Ovary (tissue), 7 donors: ENCODE measurements at regions not wholly inside any gene's neighbourhood (a gene's known extent, or its start where the extent isn't known, plus 50 kb on each side); places are given as distances from the start of the nearest gene placed in this dataset.

Source experiments
- DNase-seq, 5 donors: peaks; one replicate each; pipeline ENCODE4 v3.0.0-alpha.2; 2019 to 2020
- H3K27ac ChIP-seq, 2 donors: fragments of 200-600 bp; one replicate each; pipeline versions ENCODE4 v1.5.1 to v1.8.0; 2019 to 2022
- H3K27me3 ChIP-seq: fragments of 200-600 bp; one replicate; pipeline ENCODE4 v1.8.0; 2022
- H3K36me3 ChIP-seq: fragments of 200-600 bp; sonication (generic); one replicate; pipeline ENCODE4 v1.5.1; 2019
- H3K4me1 ChIP-seq: one replicate; pipeline ENCODE4 v1.8.1; 2013; ENCODE audit warnings: mild to moderate bottlenecking, moderate library complexity; ENCODE audit not compliant: insufficient read depth
- H3K4me3 ChIP-seq: fragments of 200-600 bp; sonication (generic); one replicate; pipeline ENCODE4 v1.5.1; 2017
- H3K9me3 ChIP-seq, 2 donors: fragments of 200-600 bp in 1 of 2; sonication (generic) in 1 of 2; one replicate each; pipeline versions ENCODE4 v1.5.1 to v1.8.1; 2013 to 2019; ENCODE audit warnings: mild to moderate bottlenecking in 1 of 2, moderate library complexity in 1 of 2
- CTCF ChIP-seq, 3 donors: fragments of 450-650 bp in 2 of 3; fragments of 200-600 bp in 1 of 3; IDR thresholded peaks; one replicate each; pipeline versions ENCODE4 v1.5.1 to v1.8.0; 2016 to 2022; ENCODE audit warnings: antibody characterized with exemption in 3 of 3, mild to moderate bottlenecking in 1 of 3
- EP300 ChIP-seq: sonication (generic); formaldehyde crosslinking; IDR thresholded peaks from one replicate; pipeline ENCODE4 v1.6.1; 2017; ENCODE audit warnings: antibody characterized with exemption
- POLR2A ChIP-seq: fragments of 450-650 bp; IDR thresholded peaks from one replicate; pipeline ENCODE4 v1.6.1; 2017; ENCODE audit warnings: antibody characterized with exemption, mild to moderate bottlenecking, moderate library complexity
- WGBS, 3 donors: extraction: QIAGEN DNeasy Blood & Tissue Kit in 1 of 3; methylation state at CpG; one replicate each; pipeline versions ENCODE4 v1.1.5 to v1.1.7; 2013 to 2017; 5-methylcytosine and 5-hydroxymethylcytosine counted together
- intact Hi-C, 4 donors: fragments of 100-400 bp; cut with DNase I; formaldehyde crosslinking; loops; one replicate each; pipeline versions ENCODE4 v1.11.0 to v1.15.1; 2022 to 2023
- donor health status: DM: no; HTN: no; CAD: no; lungs with moderate emphysema.
- donor health status: DM: no; HTN: no; CAD: no.
- donor health status: Bipolar disorder and iron deficiency.
- donor health status: DM: no; HTN: no; CAD: no.
- donor health status: DM: yes; HTN: yes; CAD: no.

GRCh38 chr12:40431169-40431568 is 206.4 kb downstream of the LRRK2 start:
- H3K4me3 ChIP-seq, result no peak overlapping the region
- H3K4me1 ChIP-seq, result no peaks in the 10 kb centered on the region
- no peaks in the 10 kb centered on the region for H3K36me3 ChIP-seq
- no peak for DNase-seq
- intact Hi-C loops, result no loop called here
- no peaks in the 10 kb centered on the region for H3K27me3 ChIP-seq
- TF ChIP-seq POLR2A (no peak), EP300 (no peak), CTCF (IDR thresholded peaks at IDR 0.05) (no peak)
- H3K9me3 ChIP-seq, result no peaks in the 10 kb centered on the region
- WGBS, 3 donors, result 71 to 85% (median 74%) methylated on average over 1 of the region's 1 CpG
- H3K27ac ChIP-seq, result no peak overlapping the region

GRCh38 chr12:40435251-40435650 is 210.5 kb downstream of the LRRK2 start:
- Histone ChIP-seq H3K4me1 (no peaks in the 10 kb centered on the region), H3K36me3 (no peaks in the 10 kb centered on the region), H3K9me3 (no peaks in the 10 kb centered on the region), H3K27me3 (no peaks in the 10 kb centered on the region), H3K27ac (no peak overlapping the region), H3K4me3 (no peak overlapping the region)
- 40 to 54% (median 43%) methylated on average over 2 of the region's 2 CpGs for WGBS, 3 donors
- intact Hi-C loops, result no loop called here
- no peak for DNase-seq
- no peak for TF ChIP-seq CTCF (IDR thresholded peaks at IDR 0.05)
- TF ChIP-seq POLR2A, result no peak
- TF ChIP-seq EP300, result no peak

- H3K27me3 ChIP-seq, result no peaks in the 10 kb centered on the region
- H3K27ac ChIP-seq, result no peak overlapping the region
- no peaks in the 10 kb centered on the region for H3K9me3 ChIP-seq
- DNase-seq, result no peak
- intact Hi-C loops, result no loop called here
- 88 to 97% (median 89%) methylated on average over 2 of the region's 2 CpGs for WGBS, 3 donors
- H3K4me3 ChIP-seq, result no peak overlapping the region
- TF ChIP-seq POLR2A, result no peak
- TF ChIP-seq EP300, result no peak
- no peak for TF ChIP-seq CTCF (IDR thresholded peaks at IDR 0.05)
- no peaks in the 10 kb centered on the region for H3K36me3 ChIP-seq
- H3K4me1 ChIP-seq, result no peaks in the 10 kb centered on the region
These were observed 211.2 kb downstream of the LRRK2 start for GRCh38 chr12:40435951-40436350.

- Histone ChIP-seq H3K4me3 (no peak overlapping the region), H3K27me3 (no peaks in the 10 kb centered on the region), H3K4me1 (no peaks in the 10 kb centered on the region), H3K27ac (no peak overlapping the region), H3K9me3 (no peaks in the 10 kb centered on the region), H3K36me3 (no peaks in the 10 kb centered on the region)
- TF ChIP-seq POLR2A (no peak), EP300 (no peak), CTCF (IDR thresholded peaks at IDR 0.05) (no peak)
- WGBS, 3 donors, result 80 to 90% (median 87%) methylated on average over 3 of the region's 3 CpGs
- no peak for DNase-seq
- intact Hi-C loops, result no loop called here
These were observed 211.8 kb downstream of the LRRK2 start for GRCh38 chr12:40436564-40436963.
